Gastrocnemius medialis (tissue), 4 donors: ENCODE measurements at regions not wholly inside any gene's neighbourhood (a gene's known extent, or its start where the extent isn't known, plus 50 kb on each side); places are given as distances from the start of the nearest gene placed in this dataset.

Experiments
- ATAC-seq, 2 donors: fragments of 150-250 bp; one replicate each; pipeline ENCODE4 v1.9.1; 2016
- DNase-seq, 2 donors: peaks; one replicate each; pipeline ENCODE4 v3.0.0-alpha.2; 2019
- H3K27ac ChIP-seq, 4 donors: fragments of 200-600 bp; sonication (generic); 1 replicate in 1 of 4; 2 replicates in 3 of 4; pipeline ENCODE4 v1.5.1; 2016 to 2018; ENCODE audit warnings: mild to moderate bottlenecking in 2 of 4, moderate library complexity in 1 of 4
- H3K27me3 ChIP-seq, 3 donors: fragments of 200-600 bp; sonication (generic) in 2 of 3; 1 replicate in 1 of 3; 2 replicates in 2 of 3; pipeline versions ENCODE4 v1.5.1 to v1.6.0; 2016 to 2019; ENCODE audit warnings: mild to moderate bottlenecking in 1 of 3, moderate library complexity in 1 of 3
- H3K36me3 ChIP-seq, 2 donors: fragments of 200-600 bp; sonication (generic) in 1 of 2; one replicate each; pipeline ENCODE4 v1.5.1; 2017 to 2018
- H3K4me1 ChIP-seq, 2 donors: fragments of 200-600 bp; sonication (generic) in 1 of 2; one replicate each; pipeline ENCODE4 v1.5.1; 2016 to 2017; ENCODE audit warnings: mild to moderate bottlenecking in 2 of 2
- H3K4me3 ChIP-seq, 4 donors: fragments of 200-600 bp; sonication (generic) in 3 of 4; 1 replicate in 1 of 4; 2 replicates in 3 of 4; pipeline ENCODE4 v1.5.1; 2016 to 2019; ENCODE audit warnings: mild to moderate bottlenecking in 2 of 4
- H3K9me3 ChIP-seq, 3 donors: fragments of 200-600 bp; sonication (generic) in 2 of 3; 1 replicate in 1 of 3; 2 replicates in 2 of 3; pipeline ENCODE4 v1.5.1; 2016 to 2019
- POLR2A ChIP-seq, 2 donors: fragments of 450-650 bp; IDR thresholded peaks; one replicate each; pipeline ENCODE4 v1.6.1; 2017; ENCODE audit warnings: antibody characterized with exemption in 2 of 2, mild to moderate bottlenecking in 2 of 2, moderate library complexity in 2 of 2
- in situ Hi-C, 4 donors: fragments of 200-750 bp; cut with MboI; loops; one replicate each; pipeline versions ENCODE4 v1.15.0 to v1.8.0; 2017; ENCODE audit warnings: low sequenced_read_pairs in 4 of 4
- intact Hi-C: fragments of 100-400 bp; cut with DNase I; formaldehyde crosslinking; loops from one replicate; pipeline ENCODE4 v1.15.1; 2023; ENCODE audit warnings: low total_unique reads
- TF ChIP-seq, protein P1 (sequence below), 5 experiments: fragments of 450-650 bp in 3 of 5; fragments of 200-600 bp in 2 of 5; sonication (generic) in 2 of 5; IDR thresholded peaks in 4 of 5; conservative IDR thresholded peaks in 1 of 5; 1 replicate in 4 of 5; 2 replicates in 1 of 5; pipeline ENCODE4 v1.5.1; 2016 to 2019; ENCODE audit warnings: antibody characterized with exemption in 5 of 5, mild to moderate bottlenecking in 3 of 5, moderate library complexity in 3 of 5

DNA sequence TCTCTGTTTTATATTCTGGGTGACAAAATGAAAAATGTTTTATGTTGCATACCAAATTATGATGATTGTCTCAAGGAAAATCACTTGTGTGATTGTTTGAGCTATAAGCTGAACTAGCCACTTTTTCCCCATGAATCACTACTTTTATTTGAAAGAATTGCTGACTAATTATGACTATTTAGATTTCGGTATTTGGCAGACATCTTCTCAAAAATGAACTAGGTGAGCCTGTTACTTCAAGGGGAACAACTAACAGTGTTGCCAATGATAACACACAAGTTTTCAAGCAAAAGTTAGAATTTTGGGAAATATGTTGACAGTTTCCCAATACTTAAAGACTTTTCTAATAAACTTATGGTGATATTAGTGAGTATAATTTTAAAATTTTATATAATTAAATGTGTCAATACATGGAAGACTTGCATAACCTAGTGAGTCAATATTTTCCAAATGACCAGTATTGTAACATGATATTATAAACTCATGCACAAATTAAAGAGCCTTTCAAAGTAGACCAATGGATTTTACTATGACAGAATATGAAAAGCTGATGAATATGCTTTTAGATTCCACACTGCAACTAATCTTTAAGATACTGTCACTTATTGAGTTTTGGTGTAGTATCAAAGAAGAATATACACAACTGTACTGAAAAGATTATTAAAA, 187.7 kb upstream of the GATB start:
- ATAC-seq (no peak), DNase-seq (no peak)
- intact Hi-C loops, result no loop called here
- in situ Hi-C loops, result no loop called here
- H3K27me3 ChIP-seq, result no peaks in the 10 kb centered on the region
- no peak overlapping the region for H3K4me3 ChIP-seq
- no peaks in the 10 kb centered on the region for H3K9me3 ChIP-seq
- no peak for TF ChIP-seq POLR2A (IDR thresholded peaks at IDR 0.05)
- TF ChIP-seq, protein P1, sequence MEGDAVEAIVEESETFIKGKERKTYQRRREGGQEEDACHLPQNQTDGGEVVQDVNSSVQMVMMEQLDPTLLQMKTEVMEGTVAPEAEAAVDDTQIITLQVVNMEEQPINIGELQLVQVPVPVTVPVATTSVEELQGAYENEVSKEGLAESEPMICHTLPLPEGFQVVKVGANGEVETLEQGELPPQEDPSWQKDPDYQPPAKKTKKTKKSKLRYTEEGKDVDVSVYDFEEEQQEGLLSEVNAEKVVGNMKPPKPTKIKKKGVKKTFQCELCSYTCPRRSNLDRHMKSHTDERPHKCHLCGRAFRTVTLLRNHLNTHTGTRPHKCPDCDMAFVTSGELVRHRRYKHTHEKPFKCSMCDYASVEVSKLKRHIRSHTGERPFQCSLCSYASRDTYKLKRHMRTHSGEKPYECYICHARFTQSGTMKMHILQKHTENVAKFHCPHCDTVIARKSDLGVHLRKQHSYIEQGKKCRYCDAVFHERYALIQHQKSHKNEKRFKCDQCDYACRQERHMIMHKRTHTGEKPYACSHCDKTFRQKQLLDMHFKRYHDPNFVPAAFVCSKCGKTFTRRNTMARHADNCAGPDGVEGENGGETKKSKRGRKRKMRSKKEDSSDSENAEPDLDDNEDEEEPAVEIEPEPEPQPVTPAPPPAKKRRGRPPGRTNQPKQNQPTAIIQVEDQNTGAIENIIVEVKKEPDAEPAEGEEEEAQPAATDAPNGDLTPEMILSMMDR (IDR thresholded peaks at IDR 0.05 in 4 of 5, conservative IDR thresholded peaks at IDR 0.05 in 1 of 5), result no peak
- no peak overlapping the region for H3K27ac ChIP-seq
- peaks cover 9 to 19% of the 10 kb centered on the region in 2 donors for H3K4me1 ChIP-seq
- H3K36me3 ChIP-seq, result no peaks in the 10 kb centered on the region

DNA sequence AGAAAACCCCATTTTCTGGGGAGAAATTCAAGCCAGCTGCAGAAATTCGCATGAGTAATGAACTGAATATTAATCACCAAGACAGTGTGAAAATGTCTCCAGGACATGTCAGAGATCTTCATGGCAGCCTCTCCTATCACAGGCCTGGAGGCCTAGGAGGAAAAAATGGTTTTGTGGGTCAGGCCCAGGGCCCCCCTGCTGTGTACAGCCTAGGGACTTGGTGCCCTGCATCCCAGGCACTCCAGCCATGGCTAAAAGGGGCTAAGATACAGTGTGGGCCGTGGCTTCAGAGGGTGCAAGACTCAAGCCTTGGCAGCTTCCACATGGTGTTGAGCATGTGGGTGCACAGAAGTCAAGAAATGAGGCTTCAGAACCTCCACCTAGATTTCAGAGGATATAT, 185.9 kb upstream of the GATB start:
- intact Hi-C loops, result no loop called here

DNA sequence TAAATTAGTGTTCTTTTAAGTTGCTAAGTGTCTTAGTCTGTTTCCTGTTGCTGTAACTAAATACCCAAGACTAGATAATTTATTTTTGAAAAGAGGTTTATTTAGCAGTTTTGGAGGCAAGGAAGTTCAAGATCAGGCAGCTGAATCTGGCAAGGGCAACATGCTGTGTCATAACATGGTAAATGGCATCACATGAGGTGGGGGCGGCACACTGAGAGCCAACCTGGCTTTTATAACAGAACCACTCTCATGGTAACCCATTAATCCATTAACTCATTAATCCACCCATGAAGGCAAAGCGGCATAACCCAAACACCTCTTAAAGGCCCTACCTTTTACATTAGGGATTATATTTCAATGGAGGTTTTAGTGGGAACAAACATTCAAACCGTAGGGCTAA, 182.2 kb upstream of the GATB start:
- intact Hi-C loops (no loop called here), in situ Hi-C loops (no loop called here)
- Histone ChIP-seq H3K9me3 (no peaks in the 10 kb centered on the region), H3K4me3 (no peak overlapping the region), H3K27ac (no peak overlapping the region), H3K27me3 (no peaks in the 10 kb centered on the region), H3K36me3 (no peaks in the 10 kb centered on the region), H3K4me1 (no peaks in the 10 kb centered on the region)
- no peak for DNase-seq
- TF ChIP-seq, protein P1 (IDR thresholded peaks at IDR 0.05 in 4 of 5, conservative IDR thresholded peaks at IDR 0.05 in 1 of 5), result no peak
- no peak for TF ChIP-seq POLR2A (IDR thresholded peaks at IDR 0.05)
- ATAC-seq, result no peak

More for the DNA sequence above, 185.9 kb upstream of the GATB start:
- H3K27me3 ChIP-seq, result no peaks in the 10 kb centered on the region
- peaks cover 0 to 12% of the 10 kb centered on the region in 2 donors for H3K4me1 ChIP-seq
- H3K36me3 ChIP-seq, result no peaks in the 10 kb centered on the region
- in situ Hi-C loops, result no loop called here
- no peak overlapping the region for H3K4me3 ChIP-seq
- TF ChIP-seq, protein P1 (IDR thresholded peaks at IDR 0.05 in 4 of 5, conservative IDR thresholded peaks at IDR 0.05 in 1 of 5), result no peak
- TF ChIP-seq POLR2A (IDR thresholded peaks at IDR 0.05), result no peak
- no peak for ATAC-seq
- no peak for DNase-seq
- no peak overlapping the region for H3K27ac ChIP-seq
- no peaks in the 10 kb centered on the region for H3K9me3 ChIP-seq

DNA sequence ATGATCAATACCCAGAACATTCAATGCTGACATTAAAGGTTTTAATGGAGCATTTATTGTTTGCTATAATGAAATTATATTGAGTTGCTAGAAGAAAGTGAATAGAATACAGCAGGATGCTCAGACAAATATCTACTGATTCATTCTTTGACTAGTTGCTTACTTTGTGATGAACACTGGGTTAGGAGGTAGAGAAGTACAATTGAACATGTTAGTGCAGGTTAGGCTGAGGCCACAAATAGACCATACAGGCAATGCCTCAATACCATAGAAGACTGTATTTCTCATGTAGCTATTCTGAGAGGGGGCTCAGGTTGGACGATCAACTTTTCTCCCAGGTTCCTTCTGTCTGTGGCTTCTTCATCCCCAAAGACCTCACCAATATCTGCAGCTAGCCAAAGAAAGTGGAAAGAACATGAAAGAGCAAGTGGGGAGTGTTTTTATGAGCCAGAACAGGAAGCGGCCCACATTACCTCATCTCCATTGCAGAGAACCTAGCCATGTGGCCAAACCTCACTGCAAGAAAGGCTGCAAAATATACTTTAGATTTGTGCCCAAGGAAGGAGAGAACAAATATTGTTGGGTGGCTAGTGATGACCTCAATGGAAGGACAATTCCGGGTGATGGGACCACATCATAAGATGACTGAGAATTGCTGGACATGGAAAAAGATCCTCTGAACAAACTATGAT, 180.3 kb upstream of the GATB start:
- ATAC-seq (no peak), DNase-seq (no peak)
- in situ Hi-C loops, result no loop called here
- no peak for TF ChIP-seq POLR2A (IDR thresholded peaks at IDR 0.05)
- TF ChIP-seq, protein P1 (IDR thresholded peaks at IDR 0.05 in 4 of 5, conservative IDR thresholded peaks at IDR 0.05 in 1 of 5), result no peak
- Histone ChIP-seq H3K36me3 (no peaks in the 10 kb centered on the region), H3K4me1 (no peaks in the 10 kb centered on the region), H3K27me3 (no peaks in the 10 kb centered on the region), H3K4me3 (no peak overlapping the region), H3K27ac (no peak overlapping the region), H3K9me3 (no peaks in the 10 kb centered on the region)
- intact Hi-C loops, result no loop called here
